Calu3 (cell line): ENCODE measurements at regions not wholly inside any gene's neighbourhood (a gene's known extent, or its start where the extent isn't known, plus 50 kb on each side); places are given as distances from the start of the nearest gene placed in this dataset.

Source experiments
- BruUV-seq: library from RNA; stranded (reverse); fragments of 400-500 nt; replicated peaks from 2 replicates; lab custom pipeline; 2021; lab: Mats Ljungman, UMichigan
- CTCF ChIA-PET: fragments of 300-600 bp; sonication (Branson Sonifier 250); formaldehyde crosslinking; loops from one replicate; lab custom pipeline; 2022; ENCODE audit warnings: antibody characterized with exemption; lab: Charles Lee
- DNase-seq: peaks from one replicate; pipeline ENCODE4 v3.0.0; 2022
- H3K27ac Mint-ChIP-seq: one replicate; pipeline ENCODE4 v1.8.0; 2022; ENCODE audit warnings: mixed read lengths; ENCODE audit not compliant: unreplicated experiment
- H3K27me3 Mint-ChIP-seq: one replicate; pipeline ENCODE4 v1.8.0; 2022; ENCODE audit warnings: mixed read lengths; ENCODE audit not compliant: unreplicated experiment
- H3K36me3 Mint-ChIP-seq: one replicate; pipeline ENCODE4 v1.8.0; 2022; ENCODE audit warnings: mild to moderate bottlenecking, moderate library complexity, mixed read lengths; ENCODE audit not compliant: insufficient read depth, unreplicated experiment
- H3K4me1 Mint-ChIP-seq: one replicate; pipeline ENCODE4 v1.8.0; 2022; ENCODE audit warnings: mild to moderate bottlenecking, low read depth, mixed read lengths; ENCODE audit not compliant: unreplicated experiment
- H3K4me3 Mint-ChIP-seq: one replicate; pipeline ENCODE4 v1.8.0; 2022; ENCODE audit warnings: mild to moderate bottlenecking, low read depth, moderate library complexity, mixed read lengths; ENCODE audit not compliant: unreplicated experiment
- H3K9me3 Mint-ChIP-seq: one replicate; pipeline ENCODE4 v1.8.0; 2022; ENCODE audit warnings: low read depth, mixed read lengths; ENCODE audit not compliant: unreplicated experiment
- CTCF ChIP-seq: fragments of 200-600 bp; IDR thresholded peaks from one replicate; pipeline ENCODE4 v1.8.0; 2022; ENCODE audit warnings: antibody characterized with exemption; ENCODE audit not compliant: unreplicated experiment
- intact Hi-C: fragments of 100-400 bp; cut with micrococcal nuclease; formaldehyde crosslinking; loops from one replicate; pipeline ENCODE4 v1.10.0; 2022; ENCODE audit not compliant: unreplicated experiment

- no TSS peak for BruUV-seq
- CTCF ChIA-PET: no interaction called here
Measured at GRCh38 chr2:7777668-7778067, 860.5 kb downstream of the RNF144A start.

GRCh38 chr2:7780321-7780720 is 863.1 kb downstream of the RNF144A start:
- H3K27ac Mint-ChIP-seq: no peak overlapping the region
- no peak overlapping the region for H3K4me3 Mint-ChIP-seq
- no peak for DNase-seq
- BruUV-seq: no TSS peak
- intact Hi-C loops: no loop called here
- H3K9me3 Mint-ChIP-seq: no peaks in the 10 kb centered on the region
- CTCF ChIA-PET: no interaction called here
- no peak for TF ChIP-seq CTCF
- no peaks in the 10 kb centered on the region for H3K27me3 Mint-ChIP-seq
- no peaks in the 10 kb centered on the region for H3K36me3 Mint-ChIP-seq
- peaks cover under 1% of the 10 kb centered on the region for H3K4me1 Mint-ChIP-seq

More at GRCh38 chr2:7777668-7778067, 860.5 kb downstream of the RNF144A start:
- peaks cover 27% of the 10 kb centered on the region for H3K4me1 Mint-ChIP-seq
- intact Hi-C loops: no loop called here
- DNase-seq: no peak
- H3K27me3 Mint-ChIP-seq: no peaks in the 10 kb centered on the region
- H3K9me3 Mint-ChIP-seq: no peaks in the 10 kb centered on the region
- no peak overlapping the region for H3K27ac Mint-ChIP-seq
- H3K4me3 Mint-ChIP-seq: no peak overlapping the region
- TF ChIP-seq CTCF: no peak
- peaks cover 6% of the 10 kb centered on the region for H3K36me3 Mint-ChIP-seq

GRCh38 chr2:7785700-7786099 is 868.5 kb downstream of the RNF144A start:
- H3K9me3 Mint-ChIP-seq: no peaks in the 10 kb centered on the region
- H3K36me3 Mint-ChIP-seq: no peaks in the 10 kb centered on the region
- H3K4me3 Mint-ChIP-seq: no peak overlapping the region
- BruUV-seq: no TSS peak
- CTCF ChIA-PET: interaction anchor here (0.7 kb wide), 1 partner anchor 892 kb away, joined by 3 read pairs; no protein-coding TSS in a partner anchor
- H3K27me3 Mint-ChIP-seq: no peaks in the 10 kb centered on the region
- TF ChIP-seq CTCF: no peak
- H3K27ac Mint-ChIP-seq: no peak overlapping the region
- DNase-seq: no peak
- intact Hi-C loops: no loop called here
- peaks cover 11% of the 10 kb centered on the region for H3K4me1 Mint-ChIP-seq

- Mint-ChIP-seq H3K36me3 (no peaks in the 10 kb centered on the region), H3K27me3 (no peaks in the 10 kb centered on the region), H3K4me1 (peaks cover 32% of the 10 kb centered on the region), H3K9me3 (no peaks in the 10 kb centered on the region), H3K27ac (no peak overlapping the region), H3K4me3 (no peak overlapping the region)
- CTCF ChIA-PET: no interaction called here
- intact Hi-C loops: no loop called here
- no TSS peak for BruUV-seq
- TF ChIP-seq CTCF: no peak
- DNase-seq: no peak
Measured at GRCh38 chr2:7788736-7789135, 871.5 kb downstream of the RNF144A start.
